ENCODE measurements at regions not wholly inside any gene's neighbourhood (a gene's known extent, or its start where the extent isn't known, plus 50 kb on each side); places are given as distances from the start of the nearest gene placed in this dataset.

DNA sequence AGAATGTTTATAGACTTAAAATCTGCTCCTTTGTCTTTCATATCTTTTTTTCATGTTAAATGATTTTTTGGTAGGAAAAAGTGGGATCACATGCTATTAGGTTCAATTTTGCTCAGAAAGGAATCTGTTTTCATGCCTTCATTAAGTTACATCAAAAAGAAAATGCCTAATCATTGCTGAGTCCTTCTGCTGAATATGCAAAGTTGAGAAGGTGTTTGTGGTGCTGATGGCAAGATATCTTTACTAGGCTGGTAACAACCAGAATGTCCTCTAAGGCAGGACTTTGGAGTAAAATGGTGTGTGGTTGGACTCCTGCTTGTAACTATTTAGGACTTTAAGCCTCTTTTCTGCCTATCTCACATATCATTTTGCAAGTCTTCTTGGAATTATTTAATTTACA, 88.3 kb downstream of the TRIB2 start:
- H3K27ac Mint-ChIP-seq, result no peak overlapping the region
- peaks cover 19% of the 10 kb centered on the region for H3K36me3 Mint-ChIP-seq (ENCODE audit: low read depth)
- no peak for DNase-seq
- TF ChIP-seq, protein P1, sequence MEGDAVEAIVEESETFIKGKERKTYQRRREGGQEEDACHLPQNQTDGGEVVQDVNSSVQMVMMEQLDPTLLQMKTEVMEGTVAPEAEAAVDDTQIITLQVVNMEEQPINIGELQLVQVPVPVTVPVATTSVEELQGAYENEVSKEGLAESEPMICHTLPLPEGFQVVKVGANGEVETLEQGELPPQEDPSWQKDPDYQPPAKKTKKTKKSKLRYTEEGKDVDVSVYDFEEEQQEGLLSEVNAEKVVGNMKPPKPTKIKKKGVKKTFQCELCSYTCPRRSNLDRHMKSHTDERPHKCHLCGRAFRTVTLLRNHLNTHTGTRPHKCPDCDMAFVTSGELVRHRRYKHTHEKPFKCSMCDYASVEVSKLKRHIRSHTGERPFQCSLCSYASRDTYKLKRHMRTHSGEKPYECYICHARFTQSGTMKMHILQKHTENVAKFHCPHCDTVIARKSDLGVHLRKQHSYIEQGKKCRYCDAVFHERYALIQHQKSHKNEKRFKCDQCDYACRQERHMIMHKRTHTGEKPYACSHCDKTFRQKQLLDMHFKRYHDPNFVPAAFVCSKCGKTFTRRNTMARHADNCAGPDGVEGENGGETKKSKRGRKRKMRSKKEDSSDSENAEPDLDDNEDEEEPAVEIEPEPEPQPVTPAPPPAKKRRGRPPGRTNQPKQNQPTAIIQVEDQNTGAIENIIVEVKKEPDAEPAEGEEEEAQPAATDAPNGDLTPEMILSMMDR (IDR thresholded peaks at IDR 0.05), result no peak
- H3K4me3 Mint-ChIP-seq, result no peak overlapping the region
- H3K27me3 Mint-ChIP-seq (ENCODE audit: insufficient read depth), result no peaks in the 10 kb centered on the region; the same call in none of the 2 replicates
- H3K4me1 Mint-ChIP-seq (ENCODE audit: low read depth), result peaks cover 60% of the 10 kb centered on the region
- H3K9me3 Mint-ChIP-seq, result peaks cover 11% of the 10 kb centered on the region

DNA sequence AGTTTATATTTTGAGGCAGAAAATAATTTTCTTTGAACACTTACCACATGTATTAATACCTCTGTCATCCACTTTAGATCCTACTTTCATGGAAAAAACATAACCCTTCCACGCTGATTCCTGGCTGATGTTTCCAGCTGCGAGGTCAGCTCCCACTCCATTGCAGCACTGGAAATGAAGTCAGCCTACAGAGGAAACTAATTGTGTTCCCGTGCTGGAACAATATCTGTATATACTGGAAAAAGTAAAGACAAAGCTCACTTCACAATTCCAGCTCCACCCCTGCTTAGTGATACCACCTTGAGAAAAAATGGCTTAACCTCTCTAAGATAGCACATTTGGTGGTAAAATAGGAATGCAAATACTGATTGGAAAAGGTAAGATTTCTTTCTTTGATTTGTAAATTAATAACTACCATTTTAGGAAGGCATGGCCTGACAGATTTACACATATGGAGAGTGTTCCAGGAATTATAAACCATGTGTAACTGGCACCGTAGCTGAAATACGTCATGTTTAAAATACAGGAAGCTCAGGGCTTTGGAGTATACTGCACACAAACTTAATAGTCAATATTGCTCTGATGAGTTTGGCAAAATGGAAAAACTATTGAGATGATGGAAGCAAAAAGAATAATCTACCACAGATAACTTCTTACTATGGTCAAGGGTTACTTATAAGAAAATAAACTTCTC, 90.0 kb downstream of the TRIB2 start:
- no peak for DNase-seq
- Mint-ChIP-seq H3K27me3 (ENCODE audit: insufficient read depth) (no peaks in the 10 kb centered on the region; the same call in none of the 2 replicates), H3K4me3 (no peak overlapping the region), H3K27ac (no peak overlapping the region), H3K36me3 (ENCODE audit: low read depth) (peaks cover 6% of the 10 kb centered on the region), H3K4me1 (ENCODE audit: low read depth) (peaks cover 60% of the 10 kb centered on the region), H3K9me3 (peaks cover 5% of the 10 kb centered on the region)
- TF ChIP-seq, protein P1 (IDR thresholded peaks at IDR 0.05), result no peak

DNA sequence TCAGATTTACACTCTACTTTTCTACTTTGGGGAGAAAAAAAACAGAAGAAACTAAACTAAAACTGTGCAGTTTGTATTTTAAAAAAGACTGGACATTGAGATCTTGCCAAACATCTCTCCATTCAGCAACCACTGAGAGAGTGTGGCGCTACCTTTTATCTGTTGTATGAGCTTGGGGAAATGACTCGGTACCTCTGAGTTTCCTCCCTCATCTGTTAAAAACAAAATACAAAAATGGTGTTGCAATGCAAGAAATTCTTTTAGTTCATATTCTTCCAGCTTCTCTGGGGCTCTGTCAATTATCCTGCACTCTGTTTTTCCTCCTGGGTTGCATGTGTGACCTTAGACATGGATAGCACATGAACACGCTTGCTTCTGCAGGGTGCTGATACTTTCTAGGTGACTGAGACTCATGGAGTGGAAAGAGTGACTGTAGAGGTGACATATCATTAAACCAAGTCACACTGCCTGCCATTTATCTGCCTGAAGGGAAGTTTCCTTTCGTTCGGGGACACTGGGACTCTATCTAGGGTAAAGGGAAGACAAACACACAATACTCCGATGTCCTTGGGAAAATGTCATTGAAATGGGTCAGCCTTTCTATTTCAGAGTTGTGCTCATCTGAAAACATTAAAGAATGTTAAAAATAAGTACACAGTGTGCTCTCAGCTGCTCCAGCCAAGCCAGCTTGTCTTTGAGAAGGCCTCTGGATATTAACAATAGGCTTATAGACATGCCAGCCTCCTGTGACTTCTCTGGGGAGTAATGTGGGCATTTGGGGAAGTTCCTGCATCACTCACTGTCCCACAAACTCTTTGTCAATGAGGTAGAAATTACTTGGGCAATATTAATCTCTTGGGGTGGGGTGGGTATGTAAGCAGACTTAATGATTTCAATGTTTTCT, 91.4 kb downstream of the TRIB2 start:
- TF ChIP-seq, protein P1 (IDR thresholded peaks at IDR 0.05), result no peak
- no peak for DNase-seq
- H3K4me1 Mint-ChIP-seq (ENCODE audit: low read depth), result peaks cover 58% of the 10 kb centered on the region
- no peak overlapping the region for H3K4me3 Mint-ChIP-seq
- H3K9me3 Mint-ChIP-seq, result no peaks in the 10 kb centered on the region
- H3K27ac Mint-ChIP-seq, result no peak overlapping the region
- H3K36me3 Mint-ChIP-seq (ENCODE audit: low read depth), result no peaks in the 10 kb centered on the region
- no peaks in the 10 kb centered on the region; the same call in none of the 2 replicates for H3K27me3 Mint-ChIP-seq (ENCODE audit: insufficient read depth)

DNA sequence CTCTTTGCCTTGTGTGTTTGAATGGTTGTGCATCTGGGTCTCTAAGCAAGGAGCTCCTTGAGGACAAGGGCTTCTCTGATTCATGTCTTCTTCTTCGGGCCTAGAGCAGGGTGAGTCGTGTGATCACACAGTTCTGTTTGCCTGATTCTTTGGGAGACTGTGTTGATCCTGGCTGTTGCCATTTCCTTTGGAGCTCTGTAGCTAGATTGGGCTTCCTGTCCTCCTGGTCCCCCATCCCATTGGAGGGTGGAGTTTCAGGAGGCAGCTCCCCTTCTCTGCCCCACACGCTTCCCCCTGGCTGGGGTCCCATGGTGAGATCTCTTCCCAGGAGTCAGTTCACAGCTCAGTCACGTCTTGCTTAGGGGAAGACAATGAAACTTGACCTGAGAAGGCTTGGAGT, 92.8 kb downstream of the TRIB2 start:
- peaks cover 45% of the 10 kb centered on the region for H3K4me1 Mint-ChIP-seq (ENCODE audit: low read depth)
- no peak overlapping the region for H3K4me3 Mint-ChIP-seq
- TF ChIP-seq, protein P1 (IDR thresholded peaks at IDR 0.05), result no peak
- H3K36me3 Mint-ChIP-seq (ENCODE audit: low read depth), result no peaks in the 10 kb centered on the region
- DNase-seq, result no peak
- no peaks in the 10 kb centered on the region; the same call in 1 of the 2 replicates for H3K27me3 Mint-ChIP-seq (ENCODE audit: insufficient read depth)
- no peaks in the 10 kb centered on the region for H3K9me3 Mint-ChIP-seq
- H3K27ac Mint-ChIP-seq, result no peak overlapping the region

DNA sequence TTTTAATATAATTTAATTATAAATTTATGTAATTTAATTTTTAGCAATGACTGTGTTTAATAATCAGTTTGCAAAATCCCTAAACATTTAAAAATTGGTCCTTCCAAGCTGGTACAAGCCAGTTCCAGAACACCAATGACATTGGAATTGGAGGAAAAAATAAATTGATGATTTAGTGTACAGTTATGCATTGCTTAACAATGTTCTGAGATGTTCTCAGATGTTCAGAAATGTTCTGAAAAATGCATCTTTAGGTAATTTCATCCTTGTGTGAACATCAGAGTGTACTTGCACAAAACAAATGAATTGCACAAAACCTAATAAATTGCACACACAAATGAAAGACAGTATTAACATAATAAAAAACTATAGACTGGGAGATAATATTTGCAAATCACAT, 95.2 kb downstream of the TRIB2 start:
- Mint-ChIP-seq H3K27ac (no peak overlapping the region), H3K36me3 (ENCODE audit: low read depth) (no peaks in the 10 kb centered on the region), H3K4me1 (ENCODE audit: low read depth) (peaks cover 47% of the 10 kb centered on the region), H3K4me3 (no peak overlapping the region), H3K9me3 (no peaks in the 10 kb centered on the region), H3K27me3 (ENCODE audit: insufficient read depth) (no peaks in the 10 kb centered on the region; the same call in 1 of the 2 replicates)
- DNase-seq, result no peak
- TF ChIP-seq, protein P1 (IDR thresholded peaks at IDR 0.05), result no peak
